PC-3 (cell line): ENCODE measurements at regions not wholly inside any gene's neighbourhood (a gene's known extent, or its start where the extent isn't known, plus 50 kb on each side); places are given as distances from the start of the nearest gene placed in this dataset.

ENCODE experiments used
- ATAC-seq: fragments of 200-7000 bp; cut with Tn5 transposase; 2 replicates; pipeline ENCODE4 v1.9.1; 2020; ENCODE audit warnings: mild to moderate bottlenecking, moderate library complexity
- BruUV-seq: library from RNA; stranded (reverse); fragments of 400-500 nt; replicated peaks from 2 replicates; lab custom pipeline; 2021; lab: Mats Ljungman, UMichigan
- CTCF ChIA-PET: fragments of 300-600 bp; sonication (Branson Sonifier 250); formaldehyde crosslinking; loops from one replicate; lab custom pipeline; 2022; ENCODE audit warnings: antibody characterized with exemption; lab: Charles Lee
- POLR2A ChIA-PET: fragments of 300-600 bp; sonication (Branson Sonifier 250); formaldehyde crosslinking; loops from one replicate; lab custom pipeline; 2022; ENCODE audit warnings: antibody characterized with exemption; ENCODE audit not compliant: unreplicated experiment; lab: Charles Lee
- DNase-seq: peaks from one replicate; pipeline ENCODE4 v3.0.0-alpha.2; 2015
- H2AFZ ChIP-seq: fragments of 300-600 bp; sonication (generic); 2 replicates; pipeline ENCODE4 v1.6.0; 2016; ENCODE audit warnings: antibody characterized with exemption, low read length
- H3F3A ChIP-seq: fragments of 300-600 bp; sonication (generic); one replicate; pipeline ENCODE4 v1.6.0; 2017; ENCODE audit warnings: antibody characterized with exemption, low read length, control low read depth, mild to moderate bottlenecking; ENCODE audit not compliant: unreplicated experiment
- H3K27ac ChIP-seq: fragments of 300-600 bp; sonication (generic); 2 replicates; pipeline ENCODE4 v1.5.1; 2016; ENCODE audit warnings: mild to moderate bottlenecking, low read length
- H3K27me3 ChIP-seq: fragments of 300-600 bp; sonication (generic); 2 replicates; pipeline ENCODE4 v1.6.1; 2016; ENCODE audit warnings: low read length, mixed read lengths
- H3K36me3 ChIP-seq: fragments of 300-600 bp; sonication (generic); 2 replicates; pipeline ENCODE4 v1.6.1; 2016; ENCODE audit warnings: low read depth, mixed run types, low read length, mixed read lengths
- H3K4me1 ChIP-seq: fragments of 300-600 bp; sonication (generic); 2 replicates; pipeline ENCODE4 v1.5.1; 2016; ENCODE audit warnings: low read length; ENCODE audit not compliant: insufficient read depth
- H3K4me2 ChIP-seq: fragments of 300-600 bp; sonication (generic); 2 replicates; pipeline ENCODE4 v1.6.0; 2016; ENCODE audit warnings: low read length
- H3K4me3 ChIP-seq: fragments of 300-600 bp; sonication (generic); 2 replicates; pipeline ENCODE4 v1.5.1; 2016; ENCODE audit warnings: mild to moderate bottlenecking, low read length, mixed read lengths
- H3K79me2 ChIP-seq: fragments of 300-600 bp; sonication (generic); 2 replicates; pipeline ENCODE4 v1.6.1; 2017; ENCODE audit warnings: low read length, mixed read lengths
- H3K9ac ChIP-seq: fragments of 300-600 bp; sonication (generic); 2 replicates; pipeline ENCODE4 v1.6.0; 2016; ENCODE audit warnings: mild to moderate bottlenecking, low read length
- H3K9me2 ChIP-seq: fragments of 300-600 bp; sonication (generic); replicated peaks from 2 replicates; pipeline ENCODE4 v1.6.1; 2016; ENCODE audit warnings: mixed run types, low read length, mixed read lengths
- H3K9me3 ChIP-seq: fragments of 300-600 bp; sonication (generic); 2 replicates; pipeline ENCODE4 v1.6.1; 2016; ENCODE audit warnings: low read length, mixed read lengths
- H4K20me1 ChIP-seq: fragments of 300-600 bp; sonication (generic); 2 replicates; pipeline ENCODE4 v1.6.1; 2016; ENCODE audit warnings: low read length, mixed read lengths
- CTCF ChIP-seq: fragments of 300-600 bp; sonication (generic); conservative IDR thresholded peaks from 2 replicates; pipeline ENCODE4 v1.5.1; 2017; ENCODE audit warnings: antibody characterized with exemption, low read depth, mild to moderate bottlenecking, low read length
- EZH2 ChIP-seq: fragments of 300-600 bp; sonication (generic); IDR thresholded peaks from one replicate; pipeline ENCODE4 v1.6.1; 2017; ENCODE audit warnings: antibody characterized with exemption, mild to moderate bottlenecking, low read length; ENCODE audit not compliant: unreplicated experiment
- EZH2phosphoT487 ChIP-seq: fragments of 300-600 bp; sonication (generic); IDR thresholded peaks from 2 replicates; pipeline ENCODE4 v1.6.1; 2018; ENCODE audit warnings: mild to moderate bottlenecking, antibody characterized with exemption, low read length, borderline replicate concordance
- intact Hi-C: fragments of 100-400 bp; cut with micrococcal nuclease; formaldehyde crosslinking; loops from 2 replicates; pipeline ENCODE4 v1.9.0; 2023

DNA sequence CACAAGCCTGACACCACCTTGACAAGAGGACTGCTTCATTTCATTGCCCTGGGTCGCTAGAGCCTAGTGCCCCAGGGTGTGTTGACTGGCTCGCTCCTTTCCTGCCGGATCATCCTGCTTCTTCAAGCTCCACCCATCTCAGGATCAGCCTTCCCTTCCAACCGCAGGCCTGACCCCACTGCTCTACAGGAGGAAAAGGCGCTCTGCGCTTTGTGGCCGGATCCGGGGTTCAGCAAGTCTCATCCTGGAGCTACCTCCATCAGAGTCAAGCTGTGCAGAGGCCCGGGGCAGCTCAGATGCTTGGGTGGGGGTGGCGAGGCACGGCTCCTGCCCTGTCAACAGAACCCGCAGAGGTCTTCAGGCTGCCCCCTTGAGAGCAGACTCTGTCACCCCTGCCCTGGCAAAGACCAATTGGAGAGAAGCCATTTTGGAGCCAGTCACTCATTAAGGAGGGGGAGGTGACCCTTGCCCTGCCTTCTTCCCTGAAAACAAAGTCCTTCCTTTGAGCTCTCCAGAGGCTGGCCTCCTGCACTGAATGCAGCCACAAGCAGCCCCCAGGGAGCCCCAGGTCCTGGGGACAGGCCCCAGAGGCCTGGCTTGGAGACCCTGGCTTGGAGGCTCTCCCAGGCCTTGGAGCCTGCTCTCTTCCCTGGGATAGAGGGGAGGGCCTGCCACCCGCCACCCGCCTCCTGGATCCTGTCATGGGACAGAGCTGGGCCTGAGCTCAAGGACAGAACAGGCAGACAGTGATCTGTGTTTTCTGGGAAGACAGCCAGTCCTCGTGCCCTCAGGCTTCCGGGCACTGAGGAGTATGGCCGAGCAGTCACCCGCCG is 80.3 kb downstream of the CPN2 start:
- H3K27ac ChIP-seq = no peak overlapping the region
- ATAC-seq (peak; percentile 21; the same call in 1 of the 2 replicates), DNase-seq (no peak)
- ChIA-PET CTCF (interaction anchor here (0.5 kb wide), 1 partner anchor 42 kb away, joined by 4 read pairs; no protein-coding TSS in a partner anchor), POLR2A (no interaction called here)
- H3K79me2 ChIP-seq = no peaks in the 10 kb centered on the region
- H3K27me3 ChIP-seq = no peaks in the 10 kb centered on the region
- no peak overlapping the region for H3K4me2 ChIP-seq
- H3F3A ChIP-seq = no peaks in the 10 kb centered on the region
- H3K36me3 ChIP-seq = no peaks in the 10 kb centered on the region
- no peak overlapping the region for H3K4me3 ChIP-seq
- H2AFZ ChIP-seq = no peak overlapping the region
- no peak overlapping the region for H3K9ac ChIP-seq
- intact Hi-C loops = no loop called here
- no peaks in the 10 kb centered on the region for H3K9me2 ChIP-seq
- peaks cover 2% of the 10 kb centered on the region; the same call in 1 of the 2 replicates for H3K4me1 ChIP-seq
- H3K9me3 ChIP-seq = no peaks in the 10 kb centered on the region
- H4K20me1 ChIP-seq = no peaks in the 10 kb centered on the region
- BruUV-seq = no TSS peak
- TF ChIP-seq EZH2 (no peak), CTCF (no peak), EZH2phosphoT487 (no peak)

- Histone ChIP-seq H3F3A (no peaks in the 10 kb centered on the region), H3K4me1 (no peaks in the 10 kb centered on the region), H3K9me3 (no peaks in the 10 kb centered on the region), H3K4me3 (no peak overlapping the region), H3K4me2 (no peak overlapping the region), H3K27me3 (no peaks in the 10 kb centered on the region), H3K36me3 (no peaks in the 10 kb centered on the region), H3K9ac (no peak overlapping the region), H4K20me1 (no peaks in the 10 kb centered on the region), H3K9me2 (no peaks in the 10 kb centered on the region), H2AFZ (no peak overlapping the region), H3K79me2 (no peaks in the 10 kb centered on the region), H3K27ac (no peak overlapping the region)
- DNase-seq = no peak
- POLR2A ChIA-PET = no interaction called here
- TF ChIP-seq CTCF (no peak), EZH2phosphoT487 (no peak), EZH2 (no peak)
- CTCF ChIA-PET = no interaction called here
- intact Hi-C loops = no loop called here
- ATAC-seq = no peak
- BruUV-seq = no TSS peak
Measured at GRCh38 chr3:194271460-194272035, 79.6 kb downstream of the CPN2 start.

GRCh38 chr3:194272221-194272620 is 78.9 kb downstream of the CPN2 start:
- Histone ChIP-seq H3K9me3 (no peaks in the 10 kb centered on the region), H3K4me2 (no peak overlapping the region), H2AFZ (no peak overlapping the region), H3K36me3 (no peaks in the 10 kb centered on the region), H4K20me1 (no peaks in the 10 kb centered on the region), H3F3A (no peaks in the 10 kb centered on the region), H3K79me2 (no peaks in the 10 kb centered on the region), H3K9me2 (no peaks in the 10 kb centered on the region), H3K4me1 (no peaks in the 10 kb centered on the region), H3K9ac (no peak overlapping the region), H3K4me3 (no peak overlapping the region), H3K27ac (no peak overlapping the region), H3K27me3 (no peaks in the 10 kb centered on the region)
- TF ChIP-seq CTCF = no peak
- no peak for TF ChIP-seq EZH2phosphoT487
- TF ChIP-seq EZH2 = no peak
- POLR2A ChIA-PET = no interaction called here
- no TSS peak for BruUV-seq
- CTCF ChIA-PET = no interaction called here
- ATAC-seq (no peak), DNase-seq (no peak)
- intact Hi-C loops = no loop called here
